ENCODE measurements at regions not wholly inside any gene's neighbourhood (a gene's known extent, or its start where the extent isn't known, plus 50 kb on each side); places are given as distances from the start of the nearest gene placed in this dataset.

- no peaks in the 10 kb centered on the region for H3K36me3 ChIP-seq (ENCODE audit: control insufficient read depth in 1 of 2, insufficient read depth in 2 of 2, low read length in 1 of 2)
- no peak for DNase-seq
- no peak overlapping the region for H3K4me3 ChIP-seq (ENCODE audit: low read length in 2 of 2)
- 91 to 97% methylated on average over 3 of the region's 3 CpGs for WGBS, 2 donors
- H3K4me1 ChIP-seq (ENCODE audit: control insufficient read depth in 1 of 2, insufficient read depth in 2 of 2, low read length in 2 of 2) = no peaks in the 10 kb centered on the region
- intact Hi-C loops (cut with DNase I) = no loop called here
- ATAC-seq (ENCODE audit: low FRiP score) = no peak
- peaks cover 4% of the 10 kb centered on the region for H3K9me3 ChIP-seq (ENCODE audit: control insufficient read depth, low read length)
- H3K27me3 ChIP-seq (ENCODE audit: control insufficient read depth in 1 of 2, insufficient read depth in 2 of 2, low read length in 1 of 2) = no peaks in the 10 kb centered on the region
- H3K27ac ChIP-seq (ENCODE audit: low read depth in 1 of 2, low read length in 2 of 2) = no peak overlapping the region
Observed at GRCh38 chr2:60172801-60173200, 380.7 kb downstream of the BCL11A start.

- peaks cover 4% of the 10 kb centered on the region for H3K9me3 ChIP-seq (ENCODE audit: control insufficient read depth, low read length)
- H3K4me1 ChIP-seq (ENCODE audit: control insufficient read depth in 1 of 2, insufficient read depth in 2 of 2, low read length in 2 of 2) = no peaks in the 10 kb centered on the region
- no peak overlapping the region for H3K4me3 ChIP-seq (ENCODE audit: low read length in 2 of 2)
- 84 to 88% methylated on average over 3 of the region's 3 CpGs for WGBS, 2 donors
- intact Hi-C loops (cut with DNase I) = no loop called here
- DNase-seq (no peak), ATAC-seq (ENCODE audit: low FRiP score) (no peak)
- H3K36me3 ChIP-seq (ENCODE audit: control insufficient read depth in 1 of 2, insufficient read depth in 2 of 2, low read length in 1 of 2) = no peaks in the 10 kb centered on the region
- no peak overlapping the region for H3K27ac ChIP-seq (ENCODE audit: low read depth in 1 of 2, low read length in 2 of 2)
- no peaks in the 10 kb centered on the region for H3K27me3 ChIP-seq (ENCODE audit: control insufficient read depth in 1 of 2, insufficient read depth in 2 of 2, low read length in 1 of 2)
Observed at GRCh38 chr2:60170272-60170671, 383.2 kb downstream of the BCL11A start.

DNA sequence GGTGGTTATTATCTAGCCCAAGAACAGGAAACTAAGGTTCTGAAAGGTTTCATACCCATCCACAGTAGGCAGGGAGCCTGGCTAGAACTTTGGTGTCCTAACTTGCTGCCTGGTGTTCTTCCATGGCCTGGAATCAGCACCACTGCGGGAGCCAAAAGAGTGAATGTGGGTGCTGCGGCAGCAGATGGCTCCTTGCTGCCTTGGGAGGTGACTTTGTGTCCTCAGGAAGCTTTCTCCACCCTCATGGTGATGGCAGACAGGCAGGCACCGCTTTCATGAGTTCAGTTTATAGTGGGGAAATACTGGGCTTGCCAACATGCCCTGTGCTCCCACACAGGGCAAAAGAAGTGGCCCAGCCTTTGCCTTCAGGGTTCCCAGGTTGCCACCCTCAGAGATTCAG is 385.2 kb downstream of the BCL11A start:
- no peak for ATAC-seq (ENCODE audit: low FRiP score)
- Histone ChIP-seq H3K4me3 (ENCODE audit: low read length in 2 of 2) (no peak overlapping the region), H3K4me1 (ENCODE audit: control insufficient read depth in 1 of 2, insufficient read depth in 2 of 2, low read length in 2 of 2) (no peaks in the 10 kb centered on the region), H3K27me3 (ENCODE audit: control insufficient read depth in 1 of 2, insufficient read depth in 2 of 2, low read length in 1 of 2) (no peaks in the 10 kb centered on the region), H3K27ac (ENCODE audit: low read depth in 1 of 2, low read length in 2 of 2) (no peak overlapping the region), H3K9me3 (ENCODE audit: control insufficient read depth, low read length) (peaks cover 3% of the 10 kb centered on the region), H3K36me3 (ENCODE audit: control insufficient read depth in 1 of 2, insufficient read depth in 2 of 2, low read length in 1 of 2) (no peaks in the 10 kb centered on the region)
- intact Hi-C loops (cut with DNase I) = no loop called here
- no peak for DNase-seq
- WGBS, 2 donors = 87 to 90% methylated on average over 3 of the region's 3 CpGs

GRCh38 chr2:60167089-60167488 is 386.4 kb downstream of the BCL11A start:
- 79 to 82% methylated on average over 4 of the region's 4 CpGs for WGBS, 2 donors
- Histone ChIP-seq H3K4me1 (ENCODE audit: control insufficient read depth in 1 of 2, insufficient read depth in 2 of 2, low read length in 2 of 2) (no peaks in the 10 kb centered on the region), H3K36me3 (ENCODE audit: control insufficient read depth in 1 of 2, insufficient read depth in 2 of 2, low read length in 1 of 2) (no peaks in the 10 kb centered on the region), H3K27ac (ENCODE audit: low read depth in 1 of 2, low read length in 2 of 2) (no peak overlapping the region), H3K27me3 (ENCODE audit: control insufficient read depth in 1 of 2, insufficient read depth in 2 of 2, low read length in 1 of 2) (no peaks in the 10 kb centered on the region), H3K4me3 (ENCODE audit: low read length in 2 of 2) (no peak overlapping the region), H3K9me3 (ENCODE audit: control insufficient read depth, low read length) (peaks cover 3% of the 10 kb centered on the region)
- intact Hi-C loops (cut with DNase I) = no loop called here
- DNase-seq (no peak), ATAC-seq (ENCODE audit: low FRiP score) (no peak)

GRCh38 chr2:60163691-60164090 is 389.8 kb downstream of the BCL11A start:
- ATAC-seq (ENCODE audit: low FRiP score) = no peak
- Histone ChIP-seq H3K4me3 (ENCODE audit: low read length in 2 of 2) (no peak overlapping the region), H3K36me3 (ENCODE audit: control insufficient read depth in 1 of 2, insufficient read depth in 2 of 2, low read length in 1 of 2) (no peaks in the 10 kb centered on the region), H3K9me3 (ENCODE audit: control insufficient read depth, low read length) (no peaks in the 10 kb centered on the region), H3K4me1 (ENCODE audit: control insufficient read depth in 1 of 2, insufficient read depth in 2 of 2, low read length in 2 of 2) (no peaks in the 10 kb centered on the region), H3K27ac (ENCODE audit: low read depth in 1 of 2, low read length in 2 of 2) (no peak overlapping the region), H3K27me3 (ENCODE audit: control insufficient read depth in 1 of 2, insufficient read depth in 2 of 2, low read length in 1 of 2) (no peaks in the 10 kb centered on the region)
- DNase-seq = no peak
- 88 to 92% methylated on average over 7 of the region's 7 CpGs for WGBS, 2 donors
- intact Hi-C loops (cut with DNase I) = no loop called here

- WGBS, 2 donors = 59 to 65% methylated on average over 2 of the region's 2 CpGs
- H3K27ac ChIP-seq (ENCODE audit: low read depth in 1 of 2, low read length in 2 of 2) = no peak overlapping the region
- H3K36me3 ChIP-seq (ENCODE audit: control insufficient read depth in 1 of 2, insufficient read depth in 2 of 2, low read length in 1 of 2) = no peaks in the 10 kb centered on the region
- DNase-seq = no peak
- no peak for ATAC-seq (ENCODE audit: low FRiP score)
- H3K4me1 ChIP-seq (ENCODE audit: control insufficient read depth in 1 of 2, insufficient read depth in 2 of 2, low read length in 2 of 2) = no peaks in the 10 kb centered on the region
- intact Hi-C loops (cut with DNase I) = no loop called here
- H3K27me3 ChIP-seq (ENCODE audit: control insufficient read depth in 1 of 2, insufficient read depth in 2 of 2, low read length in 1 of 2) = no peaks in the 10 kb centered on the region
- no peak overlapping the region for H3K4me3 ChIP-seq (ENCODE audit: low read length in 2 of 2)
- H3K9me3 ChIP-seq (ENCODE audit: control insufficient read depth, low read length) = no peaks in the 10 kb centered on the region
Observed at GRCh38 chr2:60159519-60159918, 393.9 kb downstream of the BCL11A start.

DNA sequence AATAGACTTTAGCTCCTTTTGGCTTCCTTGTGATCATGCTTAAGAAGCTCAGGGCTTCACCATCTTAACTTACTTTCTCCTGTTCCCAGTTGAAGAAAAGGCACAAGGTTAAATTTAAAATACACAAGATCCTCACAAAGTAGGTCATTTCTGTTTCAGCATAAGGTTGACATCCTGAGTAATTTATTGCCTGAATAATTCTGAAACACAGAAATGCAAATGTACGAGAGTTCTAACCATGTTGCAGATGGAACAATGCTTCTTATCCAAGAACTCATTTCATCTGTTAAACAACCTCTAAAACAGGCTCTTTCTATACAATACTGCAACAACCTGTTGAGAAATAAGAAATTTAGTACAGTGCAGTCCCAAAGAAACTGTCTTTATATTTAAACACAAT is 395.2 kb downstream of the BCL11A start:
- no peaks in the 10 kb centered on the region for H3K4me1 ChIP-seq (ENCODE audit: control insufficient read depth in 1 of 2, insufficient read depth in 2 of 2, low read length in 2 of 2)
- no peak overlapping the region for H3K4me3 ChIP-seq (ENCODE audit: low read length in 2 of 2)
- ATAC-seq (ENCODE audit: low FRiP score) = no peak
- no peaks in the 10 kb centered on the region for H3K27me3 ChIP-seq (ENCODE audit: control insufficient read depth in 1 of 2, insufficient read depth in 2 of 2, low read length in 1 of 2)
- no peaks in the 10 kb centered on the region for H3K36me3 ChIP-seq (ENCODE audit: control insufficient read depth in 1 of 2, insufficient read depth in 2 of 2, low read length in 1 of 2)
- peaks cover 2% of the 10 kb centered on the region for H3K9me3 ChIP-seq (ENCODE audit: control insufficient read depth, low read length)
- intact Hi-C loops (cut with DNase I) = no loop called here
- 73 to 82% methylated on average over 1 of the region's 1 CpG for WGBS, 2 donors
- DNase-seq = no peak
- no peak overlapping the region for H3K27ac ChIP-seq (ENCODE audit: low read depth in 1 of 2, low read length in 2 of 2)

DNA sequence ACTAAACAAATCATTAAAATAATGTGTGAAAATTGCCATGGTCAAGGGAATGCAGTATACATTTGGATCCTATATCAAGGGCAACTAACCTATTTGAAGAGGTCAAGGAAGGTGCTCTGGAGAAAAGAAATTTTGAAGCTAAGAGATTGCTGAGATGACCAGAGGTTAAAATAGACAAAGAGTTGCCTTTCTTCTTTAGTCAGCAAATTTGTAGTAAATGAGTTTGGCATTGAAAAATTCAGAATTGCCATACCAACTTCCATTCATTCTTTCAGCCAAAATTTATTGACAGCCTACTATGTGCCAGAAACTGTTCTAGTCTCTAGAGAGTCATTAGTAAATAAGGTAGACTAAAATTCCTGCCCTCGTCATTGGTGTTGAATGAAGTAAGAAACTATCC is 396.2 kb downstream of the BCL11A start:
- Histone ChIP-seq H3K36me3 (ENCODE audit: control insufficient read depth in 1 of 2, insufficient read depth in 2 of 2, low read length in 1 of 2) (no peaks in the 10 kb centered on the region), H3K4me3 (ENCODE audit: low read length in 2 of 2) (no peak overlapping the region), H3K27me3 (ENCODE audit: control insufficient read depth in 1 of 2, insufficient read depth in 2 of 2, low read length in 1 of 2) (no peaks in the 10 kb centered on the region), H3K27ac (ENCODE audit: low read depth in 1 of 2, low read length in 2 of 2) (no peak overlapping the region), H3K4me1 (ENCODE audit: control insufficient read depth in 1 of 2, insufficient read depth in 2 of 2, low read length in 2 of 2) (no peaks in the 10 kb centered on the region), H3K9me3 (ENCODE audit: control insufficient read depth, low read length) (peaks cover 2% of the 10 kb centered on the region)
- WGBS, 2 donors = 90 to 94% methylated on average over 1 of the region's 1 CpG
- no peak for DNase-seq
- intact Hi-C loops (cut with DNase I) = no loop called here
- no peak for ATAC-seq (ENCODE audit: low FRiP score)

GRCh38 chr2:60154142-60154541 is 399.3 kb downstream of the BCL11A start:
- ATAC-seq (ENCODE audit: low FRiP score) (no peak), DNase-seq (no peak)
- Histone ChIP-seq H3K4me1 (ENCODE audit: control insufficient read depth in 1 of 2, insufficient read depth in 2 of 2, low read length in 2 of 2) (no peaks in the 10 kb centered on the region), H3K36me3 (ENCODE audit: control insufficient read depth in 1 of 2, insufficient read depth in 2 of 2, low read length in 1 of 2) (no peaks in the 10 kb centered on the region), H3K27ac (ENCODE audit: low read depth in 1 of 2, low read length in 2 of 2) (no peak overlapping the region), H3K9me3 (ENCODE audit: control insufficient read depth, low read length) (peaks cover 2% of the 10 kb centered on the region), H3K27me3 (ENCODE audit: control insufficient read depth in 1 of 2, insufficient read depth in 2 of 2, low read length in 1 of 2) (no peaks in the 10 kb centered on the region), H3K4me3 (ENCODE audit: low read length in 2 of 2) (no peak overlapping the region)
- 82 to 83% methylated on average over 2 of the region's 2 CpGs for WGBS, 2 donors
- intact Hi-C loops (cut with DNase I) = no loop called here
